ENCODE measurements at regions not wholly inside any gene's neighbourhood (a gene's known extent, or its start where the extent isn't known, plus 50 kb on each side); places are given as distances from the start of the nearest gene placed in this dataset.

DNA sequence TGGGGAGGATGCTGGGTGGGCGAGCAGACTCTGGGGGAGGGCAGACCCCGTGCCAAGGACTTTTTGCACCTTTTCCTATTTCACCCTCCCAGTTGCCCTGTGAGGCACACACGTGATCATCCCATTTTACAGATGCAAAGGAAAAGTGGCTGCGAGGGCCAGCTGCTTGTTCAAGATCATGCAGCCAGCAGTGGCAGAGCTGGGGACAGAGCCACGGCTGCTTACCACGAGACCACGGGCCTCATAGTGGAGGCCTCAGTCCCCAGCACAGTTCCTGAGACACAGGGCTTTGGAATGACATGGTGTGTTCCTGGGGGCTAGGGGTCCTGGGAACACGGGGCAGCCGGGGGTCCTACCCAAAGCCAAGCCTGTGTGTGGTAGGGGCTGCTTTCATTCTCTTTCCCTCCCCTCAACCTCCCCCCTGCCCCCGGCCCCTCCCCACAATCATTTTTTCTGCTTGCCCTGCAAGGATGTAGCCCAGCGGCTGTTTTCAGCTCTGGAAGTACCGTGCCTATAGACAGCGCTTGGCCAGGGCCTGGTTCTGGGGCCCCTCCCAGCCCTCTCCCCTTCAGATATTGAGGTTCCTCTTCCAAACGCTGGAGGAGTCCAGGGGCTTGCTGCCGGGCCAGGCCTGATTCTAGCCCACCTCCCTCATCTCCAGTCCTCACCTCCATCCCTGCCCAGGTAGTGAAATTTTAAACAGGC, 58.5 kb upstream of the IER5L start:
- ATAC-seq (ENCODE audit: low FRiP score in 2 of 2), result no peak
- no peak for TF ChIP-seq POLR2AphosphoS5 (IDR thresholded peaks at IDR 0.05)
- no peak for TF ChIP-seq POLR2A (IDR thresholded peaks at IDR 0.05)
- no peak for TF ChIP-seq CTCF (IDR thresholded peaks at IDR 0.05)
- no peak for TF ChIP-seq EP300 (IDR thresholded peaks at IDR 0.05)
- no peaks in the 10 kb centered on the region for H3K27me3 ChIP-seq
- H3K4me3 ChIP-seq, result no peak overlapping the region
- DNase-seq, result no peak
- H3K36me3 ChIP-seq, result no peaks in the 10 kb centered on the region
- peaks cover 0 to 5% (median 0%) of the 10 kb centered on the region in 4 donors for H3K9me3 ChIP-seq
- WGBS, 2 donors, result 59 to 62% methylated on average over 9 to 15 of the region's 15 CpGs
- H3K4me1 ChIP-seq, result peaks cover 0 to 3% (median 2%) of the 10 kb centered on the region in 4 donors
- no peak overlapping the region for H3K27ac ChIP-seq

DNA sequence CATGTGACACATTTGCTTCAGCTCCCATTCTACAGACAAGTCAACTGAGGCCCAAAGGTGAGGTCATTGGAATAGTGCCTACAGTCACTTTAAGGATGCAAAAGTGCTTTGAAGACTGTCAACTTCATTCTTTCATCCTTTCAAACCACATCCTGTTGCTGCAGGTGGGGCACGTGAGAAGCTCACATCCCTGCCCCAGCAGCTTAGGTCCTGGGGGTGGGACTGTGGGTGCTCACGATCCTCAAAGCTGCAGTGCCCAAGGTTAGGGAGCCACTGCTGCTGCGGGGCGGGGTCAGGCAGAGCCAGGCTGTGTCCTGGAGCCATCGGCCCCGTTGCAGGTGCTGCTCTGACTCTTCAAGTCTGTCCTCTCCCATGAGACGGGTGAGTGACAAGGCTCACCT, 57.9 kb upstream of the IER5L start:
- Histone ChIP-seq H3K4me3 (no peak overlapping the region), H3K4me1 (peaks cover 0 to 3% (median 2%) of the 10 kb centered on the region in 4 donors), H3K27me3 (no peaks in the 10 kb centered on the region), H3K36me3 (no peaks in the 10 kb centered on the region), H3K27ac (no peak overlapping the region), H3K9me3 (peaks cover 0 to 5% (median 0%) of the 10 kb centered on the region in 4 donors)
- TF ChIP-seq POLR2AphosphoS5 (IDR thresholded peaks at IDR 0.05), result no peak
- TF ChIP-seq POLR2A (IDR thresholded peaks at IDR 0.05), result no peak
- no peak for TF ChIP-seq CTCF (IDR thresholded peaks at IDR 0.05)
- TF ChIP-seq EP300 (IDR thresholded peaks at IDR 0.05), result no peak
- no peak for ATAC-seq (ENCODE audit: low FRiP score in 2 of 2)
- 40 to 70% methylated on average over 3 to 5 of the region's 7 CpGs for WGBS, 2 donors
- no peak for DNase-seq

GRCh38 chr9:129235041-129235930, 57.2 kb upstream of the IER5L start:
- DNase-seq, result no peak
- Histone ChIP-seq H3K4me3 (no peak overlapping the region), H3K27ac (no peak overlapping the region), H3K9me3 (peaks cover 0 to 5% (median 0%) of the 10 kb centered on the region in 4 donors), H3K27me3 (no peaks in the 10 kb centered on the region), H3K4me1 (peaks cover 0 to 3% (median 2%) of the 10 kb centered on the region in 4 donors), H3K36me3 (no peaks in the 10 kb centered on the region)
- no peak for ATAC-seq (ENCODE audit: low FRiP score in 2 of 2)
- WGBS, 2 donors, result 88 to 90% methylated on average over 17 to 18 of the region's 18 CpGs
- TF ChIP-seq POLR2AphosphoS5 (IDR thresholded peaks at IDR 0.05) (no peak), POLR2A (IDR thresholded peaks at IDR 0.05) (no peak), EP300 (IDR thresholded peaks at IDR 0.05) (no peak), CTCF (IDR thresholded peaks at IDR 0.05) (no peak)

DNA sequence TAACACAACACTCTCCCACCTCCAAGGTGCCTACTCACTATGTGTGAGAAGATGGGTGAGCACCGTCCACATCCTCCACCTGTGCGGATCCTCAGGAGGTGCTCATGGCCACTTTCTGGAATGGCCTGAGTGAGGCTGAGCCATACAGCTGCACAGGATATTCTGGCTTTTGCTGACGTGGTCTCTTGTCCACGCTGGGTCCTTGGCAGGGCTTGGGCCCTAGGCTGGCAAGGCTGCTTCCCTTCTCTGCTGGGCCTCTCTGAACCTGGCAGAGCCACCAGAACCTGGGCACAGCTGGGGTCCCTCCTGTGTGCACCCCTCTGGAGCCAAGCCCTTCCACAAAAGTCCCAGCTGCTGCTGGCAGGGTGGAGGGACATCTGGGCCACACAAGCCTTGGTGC, 56.4 kb upstream of the IER5L start:
- Histone ChIP-seq H3K4me3 (no peak overlapping the region), H3K27ac (no peak overlapping the region), H3K27me3 (no peaks in the 10 kb centered on the region), H3K36me3 (no peaks in the 10 kb centered on the region), H3K9me3 (peaks cover 0 to 5% (median 0%) of the 10 kb centered on the region in 4 donors), H3K4me1 (peaks cover 0 to 3% (median 2%) of the 10 kb centered on the region in 4 donors)
- WGBS, 2 donors, result 73 to 90% methylated on average over 4 of the region's 4 CpGs
- ATAC-seq (ENCODE audit: low FRiP score in 2 of 2) (no peak), DNase-seq (no peak)
- TF ChIP-seq POLR2AphosphoS5 (IDR thresholded peaks at IDR 0.05) (no peak), EP300 (IDR thresholded peaks at IDR 0.05) (no peak), POLR2A (IDR thresholded peaks at IDR 0.05) (no peak), CTCF (IDR thresholded peaks at IDR 0.05) (no peak)
